Natural killer cell (primary cell): ENCODE measurements at regions not wholly inside any gene's neighbourhood (a gene's known extent, or its start where the extent isn't known, plus 50 kb on each side); places are given as distances from the start of the nearest gene placed in this dataset.

Source experiments
- ATAC-seq, 3 donors: fragments of 150-1000 bp in 2 of 3; fragments of 200-7000 bp in 1 of 3; cut with Tn5 transposase; 1 replicate in 1 of 3; 2 replicates in 2 of 3; pipeline ENCODE4 v1.10.0; 2021; ENCODE audit warnings: mild to moderate bottlenecking in 2 of 3, moderate library complexity in 2 of 3
- DNase-seq, 2 donors: peaks; one replicate each; pipeline versions ENCODE4 v3.0.0 to v3.0.0-alpha.2; 2013 to 2021; ENCODE audit warnings: mixed read lengths in 1 of 2
- H3K27ac ChIP-seq: one replicate; pipeline ENCODE4 v1.5.1; 2013; ENCODE audit warnings: mild to moderate bottlenecking, low read length
- H3K27me3 ChIP-seq: one replicate; pipeline ENCODE4 v1.6.1; 2013; ENCODE audit warnings: low read length; ENCODE audit not compliant: control insufficient read depth, insufficient read depth
- H3K36me3 ChIP-seq: one replicate; pipeline ENCODE4 v1.6.1; 2013; ENCODE audit warnings: low read length; ENCODE audit not compliant: control insufficient read depth, insufficient read depth
- H3K4me1 ChIP-seq: one replicate; pipeline ENCODE4 v1.6.1; 2013; ENCODE audit warnings: low read length; ENCODE audit not compliant: control insufficient read depth, insufficient read depth
- H3K4me3 ChIP-seq: one replicate; pipeline ENCODE4 v1.5.1; 2013; ENCODE audit warnings: low read length
- H3K9me3 ChIP-seq: one replicate; pipeline ENCODE4 v1.6.1; 2013; ENCODE audit warnings: low read length; ENCODE audit not compliant: control insufficient read depth, insufficient read depth
- H3K27ac Mint-ChIP-seq, 2 donors: one replicate each; pipeline ENCODE4 v1.8.0; 2022; ENCODE audit warnings: mild to moderate bottlenecking in 2 of 2, mixed read lengths in 2 of 2, moderate library complexity in 1 of 2
- H3K27me3 Mint-ChIP-seq, 2 donors: one replicate each; pipeline ENCODE4 v1.8.0; 2022; ENCODE audit warnings: low read depth in 2 of 2, mixed read lengths in 2 of 2
- H3K36me3 Mint-ChIP-seq: one replicate; pipeline ENCODE4 v1.8.0; 2022; ENCODE audit warnings: mixed read lengths
- H3K4me1 Mint-ChIP-seq, 2 donors: one replicate each; pipeline ENCODE4 v1.8.0; 2022; ENCODE audit warnings: mixed read lengths in 2 of 2
- H3K4me3 Mint-ChIP-seq: one replicate; pipeline ENCODE4 v1.8.0; 2022; ENCODE audit warnings: mild to moderate bottlenecking, moderate library complexity, mixed read lengths
- H3K9me3 Mint-ChIP-seq, 2 donors: one replicate each; pipeline ENCODE4 v1.8.0; 2022; ENCODE audit warnings: mixed read lengths in 2 of 2
- WGBS: methylation state at CpG from one replicate; pipeline ENCODE4 v1.1.7; 2013; ENCODE audit warnings: missing lambda C conversion rate; ENCODE audit not compliant: insufficient coverage; 5-methylcytosine and 5-hydroxymethylcytosine counted together
- intact Hi-C: fragments of 100-400 bp; cut with micrococcal nuclease; formaldehyde crosslinking; loops from one replicate; pipeline ENCODE4 v1.14.2; 2022
- TF ChIP-seq, protein P1 (sequence below): fragments of 200-600 bp; IDR thresholded peaks from one replicate; pipeline ENCODE4 v1.8.0; 2022; ENCODE audit warnings: antibody characterized with exemption

DNA sequence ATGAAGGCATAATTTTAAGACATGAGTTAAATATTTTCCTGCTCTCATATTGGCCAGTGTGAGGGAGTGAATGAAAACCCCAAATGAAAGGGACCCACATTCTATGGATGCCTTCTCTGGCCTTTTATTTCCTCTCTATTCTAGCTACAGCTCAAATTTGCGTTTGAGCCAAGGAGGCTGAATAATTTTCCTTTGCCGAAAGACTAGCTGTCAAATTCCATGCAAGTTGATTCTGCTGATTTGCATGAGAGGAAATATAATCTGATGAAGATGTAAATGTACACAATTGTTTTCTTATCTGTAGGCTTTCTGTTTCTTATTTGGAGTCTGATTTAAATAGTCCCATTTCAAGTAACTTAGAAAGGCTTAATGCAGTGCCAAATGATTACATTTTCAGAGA lies 438.4 kb upstream of the SPRED2 start:
- H3K4me3 Mint-ChIP-seq = no peak overlapping the region
- no peaks in the 10 kb centered on the region for H3K9me3 Mint-ChIP-seq
- H3K36me3 Mint-ChIP-seq = no peaks in the 10 kb centered on the region
- H3K4me3 ChIP-seq = no peak overlapping the region
- intact Hi-C loops = no loop called here
- no peaks in the 10 kb centered on the region for H3K4me1 Mint-ChIP-seq
- TF ChIP-seq, protein P1, sequence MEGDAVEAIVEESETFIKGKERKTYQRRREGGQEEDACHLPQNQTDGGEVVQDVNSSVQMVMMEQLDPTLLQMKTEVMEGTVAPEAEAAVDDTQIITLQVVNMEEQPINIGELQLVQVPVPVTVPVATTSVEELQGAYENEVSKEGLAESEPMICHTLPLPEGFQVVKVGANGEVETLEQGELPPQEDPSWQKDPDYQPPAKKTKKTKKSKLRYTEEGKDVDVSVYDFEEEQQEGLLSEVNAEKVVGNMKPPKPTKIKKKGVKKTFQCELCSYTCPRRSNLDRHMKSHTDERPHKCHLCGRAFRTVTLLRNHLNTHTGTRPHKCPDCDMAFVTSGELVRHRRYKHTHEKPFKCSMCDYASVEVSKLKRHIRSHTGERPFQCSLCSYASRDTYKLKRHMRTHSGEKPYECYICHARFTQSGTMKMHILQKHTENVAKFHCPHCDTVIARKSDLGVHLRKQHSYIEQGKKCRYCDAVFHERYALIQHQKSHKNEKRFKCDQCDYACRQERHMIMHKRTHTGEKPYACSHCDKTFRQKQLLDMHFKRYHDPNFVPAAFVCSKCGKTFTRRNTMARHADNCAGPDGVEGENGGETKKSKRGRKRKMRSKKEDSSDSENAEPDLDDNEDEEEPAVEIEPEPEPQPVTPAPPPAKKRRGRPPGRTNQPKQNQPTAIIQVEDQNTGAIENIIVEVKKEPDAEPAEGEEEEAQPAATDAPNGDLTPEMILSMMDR = no peak
- no peak for DNase-seq
- no peaks in the 10 kb centered on the region for H3K27me3 ChIP-seq
- H3K27me3 Mint-ChIP-seq = peaks cover 0 to 2% of the 10 kb centered on the region in 2 donors
- no peak overlapping the region for H3K27ac ChIP-seq
- H3K9me3 ChIP-seq = no peaks in the 10 kb centered on the region
- H3K4me1 ChIP-seq = no peaks in the 10 kb centered on the region
- no peak overlapping the region for H3K27ac Mint-ChIP-seq
- no peak for ATAC-seq
- no peaks in the 10 kb centered on the region for H3K36me3 ChIP-seq
- WGBS = 100% methylated on average over 2 of the region's 2 CpGs

DNA sequence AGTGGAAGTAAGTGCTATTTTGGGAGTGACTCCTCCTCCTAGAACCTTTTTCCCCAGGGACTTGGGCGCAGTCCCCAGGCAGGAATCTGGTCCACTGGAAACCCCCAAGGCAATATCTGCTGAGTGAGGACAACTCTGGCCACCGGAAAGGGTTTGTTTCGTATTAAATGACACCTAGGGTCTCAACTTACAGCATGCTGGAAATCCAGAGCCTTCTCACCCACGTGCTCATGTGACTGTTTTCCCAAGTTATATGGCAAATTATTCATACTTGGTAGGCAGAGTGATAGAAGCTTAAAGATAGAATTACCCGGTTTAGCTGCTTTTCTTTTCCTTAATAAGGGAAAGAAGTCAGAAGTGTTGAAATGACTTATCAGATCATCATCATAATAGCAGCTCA lies 436.9 kb upstream of the SPRED2 start:
- DNase-seq (no peak), ATAC-seq (no peak)
- Mint-ChIP-seq H3K36me3 (no peaks in the 10 kb centered on the region), H3K27me3 (peaks cover 0 to 2% of the 10 kb centered on the region in 2 donors), H3K9me3 (no peaks in the 10 kb centered on the region), H3K27ac (no peak overlapping the region), H3K4me3 (no peak overlapping the region), H3K4me1 (no peaks in the 10 kb centered on the region)
- Histone ChIP-seq H3K27me3 (no peaks in the 10 kb centered on the region), H3K4me3 (no peak overlapping the region), H3K9me3 (no peaks in the 10 kb centered on the region), H3K4me1 (no peaks in the 10 kb centered on the region), H3K36me3 (no peaks in the 10 kb centered on the region), H3K27ac (no peak overlapping the region)
- 70% methylated on average over 4 of the region's 5 CpGs for WGBS
- intact Hi-C loops = no loop called here
- TF ChIP-seq, protein P1 = no peak

DNA sequence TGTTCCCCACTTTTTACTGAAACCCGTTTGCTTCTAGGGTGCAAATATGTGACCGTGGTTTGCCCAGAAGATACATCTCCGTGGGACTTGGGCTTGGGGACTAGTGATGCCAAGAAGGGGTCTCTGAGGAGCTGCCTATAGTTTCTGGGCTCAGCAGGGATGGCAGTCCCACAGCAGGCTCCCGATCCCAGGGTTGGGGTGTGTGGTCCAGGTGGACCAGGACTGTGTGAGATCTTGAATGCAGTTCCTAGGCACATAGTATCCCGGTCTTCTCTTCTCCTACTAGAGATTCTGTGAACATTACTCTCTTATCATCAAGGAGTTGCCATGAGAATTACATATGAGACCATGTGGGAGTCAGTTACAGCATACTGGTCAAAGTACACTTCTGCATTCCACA lies 435.8 kb upstream of the SPRED2 start:
- H3K27me3 Mint-ChIP-seq = peaks cover 0 to 2% of the 10 kb centered on the region in 2 donors
- DNase-seq = no peak
- H3K36me3 ChIP-seq = no peaks in the 10 kb centered on the region
- H3K4me1 ChIP-seq = no peaks in the 10 kb centered on the region
- TF ChIP-seq, protein P1 = no peak
- intact Hi-C loops = no loop called here
- H3K4me1 Mint-ChIP-seq = no peaks in the 10 kb centered on the region
- no peak overlapping the region for H3K4me3 Mint-ChIP-seq
- no peak overlapping the region for H3K4me3 ChIP-seq
- H3K27me3 ChIP-seq = no peaks in the 10 kb centered on the region
- no peaks in the 10 kb centered on the region for H3K9me3 Mint-ChIP-seq
- H3K36me3 Mint-ChIP-seq = no peaks in the 10 kb centered on the region
- no peaks in the 10 kb centered on the region for H3K9me3 ChIP-seq
- ATAC-seq = no peak
- H3K27ac Mint-ChIP-seq = no peak overlapping the region
- no peak overlapping the region for H3K27ac ChIP-seq
- WGBS = 83% methylated on average over 5 of the region's 5 CpGs

DNA sequence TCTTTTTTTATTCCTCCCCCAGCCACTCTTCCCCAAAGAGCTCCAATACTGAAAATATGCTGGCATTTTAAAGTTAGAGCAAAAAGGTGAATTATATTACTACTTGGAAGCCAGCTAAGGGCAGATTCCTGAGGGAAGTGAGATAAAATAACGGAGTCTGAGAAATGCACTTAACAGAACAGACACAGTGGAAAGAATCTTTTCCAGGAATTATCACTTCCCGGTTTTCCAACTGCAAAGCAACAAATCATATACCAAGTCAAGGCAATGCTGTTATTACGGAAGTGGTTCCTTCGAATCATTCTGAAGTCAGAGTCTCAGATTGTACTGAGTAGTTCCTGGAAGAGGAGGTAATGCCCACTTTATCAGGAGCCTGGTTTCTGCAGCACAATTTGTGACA lies 435.0 kb upstream of the SPRED2 start:
- Histone ChIP-seq H3K27me3 (no peaks in the 10 kb centered on the region), H3K4me3 (no peak overlapping the region), H3K27ac (no peak overlapping the region), H3K36me3 (no peaks in the 10 kb centered on the region), H3K4me1 (no peaks in the 10 kb centered on the region), H3K9me3 (no peaks in the 10 kb centered on the region)
- Mint-ChIP-seq H3K27ac (no peak overlapping the region), H3K4me1 (no peaks in the 10 kb centered on the region), H3K9me3 (no peaks in the 10 kb centered on the region), H3K4me3 (no peak overlapping the region), H3K36me3 (no peaks in the 10 kb centered on the region), H3K27me3 (peaks cover 0 to 2% of the 10 kb centered on the region in 2 donors)
- TF ChIP-seq, protein P1 = no peak
- WGBS = 41% methylated on average over 4 of the region's 4 CpGs
- intact Hi-C loops = no loop called here
- no peak for ATAC-seq
- no peak for DNase-seq
